ENCODE measurements at regions not wholly inside any gene's neighbourhood (a gene's known extent, or its start where the extent isn't known, plus 50 kb on each side); places are given as distances from the start of the nearest gene placed in this dataset.

GRCh38 chr1:208357644-208358507 is 113.7 kb upstream of the PLXNA2 start:
- no peak overlapping the region for H3K4me3 ChIP-seq (ENCODE audit: low read length, poor library complexity, severe bottlenecking)
- no peak overlapping the region for H2AFZ ChIP-seq (ENCODE audit: low read length)
- H3K4me1 ChIP-seq (ENCODE audit: insufficient read depth, low read length, poor library complexity, severe bottlenecking) = no peaks in the 10 kb centered on the region
- no peaks in the 10 kb centered on the region for H3K9me2 ChIP-seq (replicated peaks; ENCODE audit: low read depth, low read length)
- H3F3A ChIP-seq (ENCODE audit: low read depth) = no peaks in the 10 kb centered on the region
- H3K36me3 ChIP-seq (ENCODE audit: insufficient read depth, low read length) = no peaks in the 10 kb centered on the region
- no peaks in the 10 kb centered on the region for H4K20me1 ChIP-seq (ENCODE audit: insufficient read depth, low read length, poor library complexity, severe bottlenecking)
- TF ChIP-seq, protein P1, sequence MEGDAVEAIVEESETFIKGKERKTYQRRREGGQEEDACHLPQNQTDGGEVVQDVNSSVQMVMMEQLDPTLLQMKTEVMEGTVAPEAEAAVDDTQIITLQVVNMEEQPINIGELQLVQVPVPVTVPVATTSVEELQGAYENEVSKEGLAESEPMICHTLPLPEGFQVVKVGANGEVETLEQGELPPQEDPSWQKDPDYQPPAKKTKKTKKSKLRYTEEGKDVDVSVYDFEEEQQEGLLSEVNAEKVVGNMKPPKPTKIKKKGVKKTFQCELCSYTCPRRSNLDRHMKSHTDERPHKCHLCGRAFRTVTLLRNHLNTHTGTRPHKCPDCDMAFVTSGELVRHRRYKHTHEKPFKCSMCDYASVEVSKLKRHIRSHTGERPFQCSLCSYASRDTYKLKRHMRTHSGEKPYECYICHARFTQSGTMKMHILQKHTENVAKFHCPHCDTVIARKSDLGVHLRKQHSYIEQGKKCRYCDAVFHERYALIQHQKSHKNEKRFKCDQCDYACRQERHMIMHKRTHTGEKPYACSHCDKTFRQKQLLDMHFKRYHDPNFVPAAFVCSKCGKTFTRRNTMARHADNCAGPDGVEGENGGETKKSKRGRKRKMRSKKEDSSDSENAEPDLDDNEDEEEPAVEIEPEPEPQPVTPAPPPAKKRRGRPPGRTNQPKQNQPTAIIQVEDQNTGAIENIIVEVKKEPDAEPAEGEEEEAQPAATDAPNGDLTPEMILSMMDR (conservative IDR thresholded peaks at IDR 0.05; ENCODE audit: low read length) = no peak
- no peak for TF ChIP-seq EZH2phosphoT487 (IDR thresholded peaks at IDR 0.05; ENCODE audit: borderline replicate concordance)
- H3K4me2 ChIP-seq (ENCODE audit: low read depth, low read length, poor library complexity, severe bottlenecking) = no peak overlapping the region
- H3K79me2 ChIP-seq (ENCODE audit: insufficient read depth, low read length) = no peaks in the 10 kb centered on the region
- H3K9ac ChIP-seq (ENCODE audit: low read depth, low read length, poor library complexity, severe bottlenecking) = no peak overlapping the region
- no peaks in the 10 kb centered on the region for H3K9me3 ChIP-seq (ENCODE audit: insufficient read depth, low read depth, low read length)
- H3K27me3 ChIP-seq (ENCODE audit: insufficient read depth, low read length, poor library complexity, severe bottlenecking) = no peaks in the 10 kb centered on the region

DNA sequence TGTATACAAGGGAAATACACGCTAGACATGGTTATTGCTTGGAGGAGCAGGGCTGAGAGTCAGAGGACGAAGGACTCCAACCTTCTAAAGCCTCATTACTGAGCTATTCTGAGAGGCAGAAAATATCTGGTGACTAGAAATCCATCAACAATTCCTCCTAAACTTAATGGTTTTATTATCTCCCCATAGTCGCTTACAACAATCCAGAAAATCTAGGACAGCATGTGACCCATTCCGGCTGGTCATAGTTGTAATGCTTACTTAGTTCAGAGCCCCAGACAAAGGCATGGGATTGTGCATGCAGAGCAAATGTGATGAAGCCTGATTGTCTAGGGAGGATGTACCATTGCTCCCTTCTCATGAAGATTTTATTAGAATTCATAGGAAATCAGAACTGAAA is 114.5 kb upstream of the PLXNA2 start:
- no peaks in the 10 kb centered on the region for H3F3A ChIP-seq (ENCODE audit: low read depth)
- H4K20me1 ChIP-seq (ENCODE audit: insufficient read depth, low read length, poor library complexity, severe bottlenecking) = no peaks in the 10 kb centered on the region
- no peaks in the 10 kb centered on the region for H3K4me1 ChIP-seq (ENCODE audit: insufficient read depth, low read length, poor library complexity, severe bottlenecking)
- H2AFZ ChIP-seq (ENCODE audit: low read length) = no peak overlapping the region
- no peaks in the 10 kb centered on the region for H3K27me3 ChIP-seq (ENCODE audit: insufficient read depth, low read length, poor library complexity, severe bottlenecking)
- no peaks in the 10 kb centered on the region for H3K36me3 ChIP-seq (ENCODE audit: insufficient read depth, low read length)
- no peak overlapping the region for H3K9ac ChIP-seq (ENCODE audit: low read depth, low read length, poor library complexity, severe bottlenecking)
- no peak overlapping the region for H3K4me2 ChIP-seq (ENCODE audit: low read depth, low read length, poor library complexity, severe bottlenecking)
- H3K79me2 ChIP-seq (ENCODE audit: insufficient read depth, low read length) = no peaks in the 10 kb centered on the region
- H3K9me3 ChIP-seq (ENCODE audit: insufficient read depth, low read depth, low read length) = no peaks in the 10 kb centered on the region
- TF ChIP-seq EZH2phosphoT487 (IDR thresholded peaks at IDR 0.05; ENCODE audit: borderline replicate concordance) = no peak
- TF ChIP-seq, protein P1 (conservative IDR thresholded peaks at IDR 0.05; ENCODE audit: low read length) = no peak
- H3K9me2 ChIP-seq (replicated peaks; ENCODE audit: low read depth, low read length) = no peaks in the 10 kb centered on the region
- H3K4me3 ChIP-seq (ENCODE audit: low read length, poor library complexity, severe bottlenecking) = no peak overlapping the region

GRCh38 chr1:208362011-208362410 is 117.8 kb upstream of the PLXNA2 start:
- TF ChIP-seq EZH2phosphoT487 (IDR thresholded peaks at IDR 0.05; ENCODE audit: borderline replicate concordance) = no peak
- TF ChIP-seq, protein P1 (conservative IDR thresholded peaks at IDR 0.05; ENCODE audit: low read length) = no peak
- no peaks in the 10 kb centered on the region for H3K9me3 ChIP-seq (ENCODE audit: insufficient read depth, low read depth, low read length)
- H3K4me3 ChIP-seq (ENCODE audit: low read length, poor library complexity, severe bottlenecking) = no peak overlapping the region
- H3K4me2 ChIP-seq (ENCODE audit: low read depth, low read length, poor library complexity, severe bottlenecking) = no peak overlapping the region
- no peaks in the 10 kb centered on the region for H3F3A ChIP-seq (ENCODE audit: low read depth)
- H4K20me1 ChIP-seq (ENCODE audit: insufficient read depth, low read length, poor library complexity, severe bottlenecking) = no peaks in the 10 kb centered on the region
- H3K36me3 ChIP-seq (ENCODE audit: insufficient read depth, low read length) = no peaks in the 10 kb centered on the region
- H3K79me2 ChIP-seq (ENCODE audit: insufficient read depth, low read length) = no peaks in the 10 kb centered on the region
- H3K27me3 ChIP-seq (ENCODE audit: insufficient read depth, low read length, poor library complexity, severe bottlenecking) = no peaks in the 10 kb centered on the region
- no peak overlapping the region for H2AFZ ChIP-seq (ENCODE audit: low read length)
- no peaks in the 10 kb centered on the region for H3K9me2 ChIP-seq (replicated peaks; ENCODE audit: low read depth, low read length)
- H3K4me1 ChIP-seq (ENCODE audit: insufficient read depth, low read length, poor library complexity, severe bottlenecking) = no peaks in the 10 kb centered on the region
- H3K9ac ChIP-seq (ENCODE audit: low read depth, low read length, poor library complexity, severe bottlenecking) = no peak overlapping the region

Measured in Loucy (cell line).